Uterus (tissue), 3 donors: ENCODE measurements at regions not wholly inside any gene's neighbourhood (a gene's known extent, or its start where the extent isn't known, plus 50 kb on each side); places are given as distances from the start of the nearest gene placed in this dataset.
A peak's percentile ranks its signal among the peaks of the same experiment; 100 is the strongest.

Source experiments
- DNase-seq, 2 donors: peaks; one replicate each; pipeline ENCODE4 v3.0.0-alpha.2; 2019 to 2020
- H3K27ac ChIP-seq, 2 donors: fragments of 200-600 bp; sonication (generic); 1 replicate in 1 of 2; 2 replicates in 1 of 2; pipeline ENCODE4 v1.5.1; 2016 to 2018
- H3K27me3 ChIP-seq, 2 donors: fragments of 200-600 bp; sonication (generic); one replicate each; pipeline ENCODE4 v1.5.1; 2018 to 2019; ENCODE audit warnings: control low read depth in 1 of 2
- H3K36me3 ChIP-seq, 2 donors: fragments of 200-600 bp; sonication (generic); one replicate each; pipeline ENCODE4 v1.5.1; 2019; ENCODE audit warnings: control low read depth in 1 of 2
- H3K4me1 ChIP-seq, 2 donors: fragments of 200-600 bp; sonication (generic); one replicate each; pipeline ENCODE4 v1.5.1; 2018 to 2019; ENCODE audit warnings: control low read depth in 1 of 2
- H3K4me3 ChIP-seq, 2 donors: fragments of 200-600 bp; sonication (generic); 1 replicate in 1 of 2; 2 replicates in 1 of 2; pipeline ENCODE4 v1.5.1; 2018 to 2019; ENCODE audit warnings: mild to moderate bottlenecking in 1 of 2
- H3K9me3 ChIP-seq, 2 donors: fragments of 200-600 bp; sonication (generic); one replicate each; pipeline ENCODE4 v1.5.1; 2019; ENCODE audit warnings: control low read depth in 1 of 2
- CTCF ChIP-seq, 4 experiments: fragments of 200-600 bp in 2 of 4; fragments of 450-650 bp in 2 of 4; sonication (generic) in 2 of 4; IDR thresholded peaks; one replicate each; pipeline ENCODE4 v1.5.1; 2016 to 2019; ENCODE audit warnings: antibody characterized with exemption in 4 of 4, mild to moderate bottlenecking in 2 of 4, moderate library complexity in 1 of 4
- POLR2A ChIP-seq, 2 donors: fragments of 450-650 bp; IDR thresholded peaks; one replicate each; pipeline ENCODE4 v1.6.1; 2016; ENCODE audit warnings: antibody characterized with exemption in 2 of 2, mild to moderate bottlenecking in 1 of 2, moderate library complexity in 1 of 2
- intact Hi-C: fragments of 100-400 bp; cut with DNase I; formaldehyde crosslinking; loops from one replicate; pipeline ENCODE4 v1.15.1; 2023; ENCODE audit warnings: low total_unique reads
- donor health status: DM: yes; HTN: yes; CAD: no.

- no peaks in the 10 kb centered on the region for H3K9me3 ChIP-seq
- H3K27ac ChIP-seq = no peak overlapping the region
- H3K4me1 ChIP-seq = no peaks in the 10 kb centered on the region
- no peak overlapping the region for H3K4me3 ChIP-seq
- intact Hi-C loops = no loop called here
- no peaks in the 10 kb centered on the region for H3K27me3 ChIP-seq
- no peak for TF ChIP-seq POLR2A (IDR thresholded peaks at IDR 0.05)
- no peak for TF ChIP-seq CTCF (IDR thresholded peaks at IDR 0.05)
- no peaks in the 10 kb centered on the region for H3K36me3 ChIP-seq
- no peak for DNase-seq
Observed at GRCh38 chr15:69517052-69517451, 64.4 kb downstream of the RPLP1 start.

- H3K4me3 ChIP-seq = no peak overlapping the region
- TF ChIP-seq CTCF (IDR thresholded peaks at IDR 0.05) = no peak
- no peak for TF ChIP-seq POLR2A (IDR thresholded peaks at IDR 0.05)
- no peak for DNase-seq
- intact Hi-C loops = no loop called here
- H3K27me3 ChIP-seq = no peaks in the 10 kb centered on the region
- no peak overlapping the region for H3K27ac ChIP-seq
- no peaks in the 10 kb centered on the region for H3K36me3 ChIP-seq
- H3K9me3 ChIP-seq = no peaks in the 10 kb centered on the region
- H3K4me1 ChIP-seq = no peaks in the 10 kb centered on the region
Observed at GRCh38 chr15:69518806-69519205, 66.2 kb downstream of the RPLP1 start.

GRCh38 chr15:69520067-69520466, 67.4 kb downstream of the RPLP1 start:
- intact Hi-C loops = no loop called here
- Histone ChIP-seq H3K4me1 (no peaks in the 10 kb centered on the region), H3K9me3 (no peaks in the 10 kb centered on the region), H3K4me3 (no peak overlapping the region), H3K36me3 (no peaks in the 10 kb centered on the region), H3K27me3 (no peaks in the 10 kb centered on the region), H3K27ac (no peak overlapping the region)
- TF ChIP-seq POLR2A (IDR thresholded peaks at IDR 0.05) = no peak
- TF ChIP-seq CTCF (IDR thresholded peaks at IDR 0.05) = no peak
- DNase-seq = no peak

- no peak overlapping the region for H3K4me3 ChIP-seq
- H3K27me3 ChIP-seq = no peaks in the 10 kb centered on the region
- no peaks in the 10 kb centered on the region for H3K9me3 ChIP-seq
- H3K27ac ChIP-seq = no peak overlapping the region
- intact Hi-C loops = no loop called here
- no peak for TF ChIP-seq POLR2A (IDR thresholded peaks at IDR 0.05)
- H3K36me3 ChIP-seq = no peaks in the 10 kb centered on the region
- no peaks in the 10 kb centered on the region for H3K4me1 ChIP-seq
- DNase-seq = no peak
Observed at GRCh38 chr15:69522361-69522760, 69.7 kb downstream of the RPLP1 start.

- Histone ChIP-seq H3K27me3 (no peaks in the 10 kb centered on the region), H3K4me1 (no peaks in the 10 kb centered on the region), H3K9me3 (no peaks in the 10 kb centered on the region), H3K27ac (no peak overlapping the region), H3K36me3 (no peaks in the 10 kb centered on the region), H3K4me3 (no peak overlapping the region)
- peak; percentile 49 to 66 for DNase-seq
- intact Hi-C loops = no loop called here
- TF ChIP-seq CTCF (IDR thresholded peaks at IDR 0.05) (peak; percentile 40 to 56 (median 48)), POLR2A (IDR thresholded peaks at IDR 0.05) (no peak)
Observed at GRCh38 chr15:69523010-69524001, 70.7 kb downstream of the RPLP1 start.
